Prostate gland (tissue), 2 donors: ENCODE measurements at regions not wholly inside any gene's neighbourhood (a gene's known extent, or its start where the extent isn't known, plus 50 kb on each side); places are given as distances from the start of the nearest gene placed in this dataset.

ENCODE experiments used
- POLR2A ChIP-seq: fragments of 450-650 bp; IDR thresholded peaks from one replicate; pipeline ENCODE4 v1.6.1; 2016; ENCODE audit warnings: antibody characterized with exemption, mild to moderate bottlenecking
- POLR2AphosphoS5 ChIP-seq: sonication (generic); formaldehyde crosslinking; IDR thresholded peaks from one replicate; pipeline ENCODE4 v1.6.1; 2017; ENCODE audit warnings: antibody characterized with exemption
- TF ChIP-seq, protein P1 (sequence below), 4 experiments: fragments of 200-600 bp in 2 of 4; fragments of 450-650 bp in 2 of 4; sonication (generic) in 2 of 4; IDR thresholded peaks; 1 replicate in 3 of 4; 2 replicates in 1 of 4; pipeline ENCODE4 v1.5.1; 2016 to 2019; ENCODE audit warnings: antibody characterized with exemption in 4 of 4, mild to moderate bottlenecking in 2 of 4, moderate library complexity in 2 of 4

DNA sequence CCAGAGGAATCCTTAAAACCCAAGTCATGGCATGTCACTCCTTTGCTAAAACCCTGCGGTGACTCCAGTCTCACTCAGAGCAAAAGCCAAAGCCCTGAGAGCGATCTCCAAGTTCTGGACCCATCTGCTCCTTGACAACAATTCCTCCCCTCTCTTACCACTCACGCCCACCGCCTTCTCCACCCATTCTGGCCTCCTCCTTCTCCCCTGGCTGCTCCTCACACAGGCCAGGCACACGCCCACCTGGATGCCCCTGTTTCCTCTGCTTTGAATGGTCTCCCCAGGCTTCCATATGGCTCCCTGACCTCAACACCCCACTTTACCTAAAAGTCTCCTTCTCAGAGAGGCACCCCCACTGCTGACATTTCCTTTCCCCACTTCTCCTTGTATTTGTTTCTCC is 146.1 kb upstream of the LINGO1 start:
- TF ChIP-seq, protein P1, sequence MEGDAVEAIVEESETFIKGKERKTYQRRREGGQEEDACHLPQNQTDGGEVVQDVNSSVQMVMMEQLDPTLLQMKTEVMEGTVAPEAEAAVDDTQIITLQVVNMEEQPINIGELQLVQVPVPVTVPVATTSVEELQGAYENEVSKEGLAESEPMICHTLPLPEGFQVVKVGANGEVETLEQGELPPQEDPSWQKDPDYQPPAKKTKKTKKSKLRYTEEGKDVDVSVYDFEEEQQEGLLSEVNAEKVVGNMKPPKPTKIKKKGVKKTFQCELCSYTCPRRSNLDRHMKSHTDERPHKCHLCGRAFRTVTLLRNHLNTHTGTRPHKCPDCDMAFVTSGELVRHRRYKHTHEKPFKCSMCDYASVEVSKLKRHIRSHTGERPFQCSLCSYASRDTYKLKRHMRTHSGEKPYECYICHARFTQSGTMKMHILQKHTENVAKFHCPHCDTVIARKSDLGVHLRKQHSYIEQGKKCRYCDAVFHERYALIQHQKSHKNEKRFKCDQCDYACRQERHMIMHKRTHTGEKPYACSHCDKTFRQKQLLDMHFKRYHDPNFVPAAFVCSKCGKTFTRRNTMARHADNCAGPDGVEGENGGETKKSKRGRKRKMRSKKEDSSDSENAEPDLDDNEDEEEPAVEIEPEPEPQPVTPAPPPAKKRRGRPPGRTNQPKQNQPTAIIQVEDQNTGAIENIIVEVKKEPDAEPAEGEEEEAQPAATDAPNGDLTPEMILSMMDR (IDR thresholded peaks at IDR 0.05) = no peak
- no peak for TF ChIP-seq POLR2A
- no peak for TF ChIP-seq POLR2AphosphoS5
